HL-60/S4 treated with phorbol 12-myristate 13-acetate at 8.2 ng/mL for 4 days and 3 days (cell line): ENCODE measurements at regions not wholly inside any gene's neighbourhood (a gene's known extent, or its start where the extent isn't known, plus 50 kb on each side); places are given as distances from the start of the nearest gene placed in this dataset.

Experiments
- in situ Hi-C: fragments of 300-500 bp; cut with MboI; formaldehyde crosslinking; loops from 2 replicates; pipeline ENCODE4 v1.15.0; 2022; ENCODE audit warnings: low sequenced_read_pairs

- in situ Hi-C loops, result loop anchor here (25.0 kb wide), 1 partner anchor 250 kb away; no protein-coding TSS in a partner anchor
Observed at GRCh38 chr2:71787476-71788185, 334.3 kb downstream of the DYSF start.

GRCh38 chr2:71787108-71787415, 333.7 kb downstream of the DYSF start:
- in situ Hi-C loops, result loop anchor here (25.0 kb wide), 1 partner anchor 250 kb away; no protein-coding TSS in a partner anchor

DNA sequence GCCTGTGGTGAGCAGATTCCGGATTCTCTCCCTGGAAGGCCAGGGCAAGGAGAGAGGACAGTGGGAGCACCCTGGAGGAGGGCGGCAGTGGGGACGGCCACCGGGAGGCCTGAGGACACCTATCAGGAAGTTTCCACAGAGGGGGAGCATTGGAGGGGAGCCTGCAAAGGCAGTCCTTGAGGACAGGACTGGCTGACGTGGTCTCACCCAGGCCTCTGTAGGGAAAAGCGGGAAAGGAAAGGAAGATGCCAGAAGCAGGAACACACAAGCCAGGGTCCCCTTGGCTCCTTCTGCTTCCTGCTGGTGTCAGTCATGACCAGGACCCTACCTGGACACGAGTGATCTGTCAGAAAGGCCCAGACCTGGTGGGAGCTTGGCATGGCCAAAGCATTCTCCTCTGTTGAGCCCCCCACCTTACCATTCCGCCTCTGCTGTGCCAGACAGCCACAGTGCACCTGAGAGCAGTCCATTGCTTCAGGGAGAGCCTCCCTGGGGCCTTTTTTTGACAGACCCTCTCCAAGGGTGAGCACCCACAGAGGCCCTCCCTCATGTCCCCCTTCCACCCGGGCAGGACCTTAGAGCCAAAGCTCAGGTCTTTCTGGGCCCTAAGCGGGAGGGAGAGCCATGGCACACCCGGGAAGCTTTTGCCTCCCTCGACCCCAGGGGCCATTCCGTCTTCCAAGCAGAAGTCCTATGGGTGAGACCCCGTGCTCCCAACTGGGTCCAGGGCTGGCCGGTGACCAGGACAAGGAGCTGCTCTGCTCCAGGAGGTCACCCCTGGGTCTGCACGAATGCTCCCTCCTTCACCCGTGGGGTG, 333.1 kb downstream of the DYSF start:
- in situ Hi-C loops, result loop anchor here (25.0 kb wide), 1 partner anchor 249 kb away; no protein-coding TSS in a partner anchor

DNA sequence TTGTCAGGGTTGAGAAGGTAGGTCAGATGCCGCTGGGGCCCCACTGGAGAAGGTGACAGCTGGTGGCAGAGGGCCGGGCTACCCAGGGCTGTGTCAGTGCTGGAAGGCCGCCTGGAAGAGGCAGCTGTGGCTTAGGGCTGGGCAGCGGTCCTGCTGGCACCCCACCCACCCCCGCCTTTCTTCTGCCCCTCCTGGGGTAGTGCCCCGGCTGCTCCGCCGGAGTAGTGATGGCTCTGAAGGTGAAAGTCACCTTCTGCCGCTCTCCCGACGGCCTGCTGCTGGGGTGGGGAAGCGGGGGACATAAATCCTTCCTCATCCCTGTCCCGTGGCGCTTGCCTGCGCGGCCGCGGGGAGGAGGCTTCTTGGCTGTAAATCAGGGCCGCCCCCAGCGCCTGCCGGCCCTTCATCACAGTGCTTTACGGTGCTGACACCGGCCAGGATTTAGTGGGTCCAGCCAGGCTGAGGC, 332.2 kb downstream of the DYSF start:
- in situ Hi-C loops, result loop anchor here (25.0 kb wide), 1 partner anchor 248 kb away; no protein-coding TSS in a partner anchor

- in situ Hi-C loops, result loop anchor here (25.0 kb wide), 1 partner anchor 248 kb away; no protein-coding TSS in a partner anchor
Observed at GRCh38 chr2:71784734-71785511, 331.6 kb downstream of the DYSF start.

GRCh38 chr2:71783815-71784214, 330.5 kb downstream of the DYSF start:
- in situ Hi-C loops, result loop anchor here (25.0 kb wide), 1 partner anchor 247 kb away; no protein-coding TSS in a partner anchor

- in situ Hi-C loops, result loop anchor here (25.0 kb wide), 1 partner anchor 246 kb away; no protein-coding TSS in a partner anchor
Observed at GRCh38 chr2:71783215-71783614, 329.9 kb downstream of the DYSF start.

DNA sequence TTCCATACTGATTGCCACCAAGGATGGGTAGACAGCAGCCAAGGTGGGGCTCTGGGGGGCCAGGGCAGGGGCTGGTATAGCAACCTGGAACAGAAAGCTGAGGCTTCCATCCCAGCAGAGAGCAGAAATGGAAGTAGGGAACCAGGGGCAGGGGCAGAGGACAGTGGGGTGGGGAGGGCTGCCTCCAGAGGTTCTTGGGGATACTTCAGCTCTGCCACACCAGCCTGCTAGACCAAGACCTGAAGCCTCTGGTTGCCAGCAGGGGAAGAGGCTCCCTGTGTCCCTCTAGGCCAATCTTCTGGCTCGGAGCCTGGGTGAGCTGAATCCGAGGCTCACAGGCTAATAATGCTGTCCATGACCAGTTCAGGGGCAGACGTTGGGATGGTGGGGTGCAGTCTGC, 329.0 kb downstream of the DYSF start:
- in situ Hi-C loops, result loop anchor here (25.0 kb wide), 1 partner anchor 245 kb away; no protein-coding TSS in a partner anchor

DNA sequence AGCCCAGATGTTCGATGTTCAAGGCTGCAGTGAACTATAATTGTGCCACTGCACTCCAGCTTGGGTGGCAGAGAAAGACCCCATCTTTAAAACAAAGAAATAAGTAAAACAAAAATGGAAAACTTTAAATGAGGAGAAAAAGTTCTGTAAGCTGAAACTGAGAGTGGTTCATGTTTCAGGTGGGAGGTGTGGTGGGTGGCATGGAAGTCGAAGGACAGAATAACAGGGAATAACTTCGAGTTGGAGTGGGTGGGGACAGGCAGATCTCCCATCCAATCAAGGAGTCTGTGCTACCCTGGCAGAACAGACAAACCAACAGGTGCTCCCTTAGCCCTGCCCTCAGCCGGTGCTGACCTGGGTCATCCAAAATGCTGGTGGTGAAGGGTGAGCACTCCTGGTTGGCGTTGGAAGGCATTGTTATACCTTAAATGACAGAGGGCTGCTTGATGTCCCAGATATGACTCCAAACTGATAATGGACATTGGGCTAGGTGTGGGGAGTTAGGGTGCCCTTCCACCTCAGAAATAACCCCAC, 328.4 kb downstream of the DYSF start:
- in situ Hi-C loops, result loop anchor here (25.0 kb wide), 1 partner anchor 244 kb away; no protein-coding TSS in a partner anchor

GRCh38 chr2:71780162-71780561, 326.8 kb downstream of the DYSF start:
- in situ Hi-C loops, result loop anchor here (25.0 kb wide), 1 partner anchor 243 kb away; no protein-coding TSS in a partner anchor

DNA sequence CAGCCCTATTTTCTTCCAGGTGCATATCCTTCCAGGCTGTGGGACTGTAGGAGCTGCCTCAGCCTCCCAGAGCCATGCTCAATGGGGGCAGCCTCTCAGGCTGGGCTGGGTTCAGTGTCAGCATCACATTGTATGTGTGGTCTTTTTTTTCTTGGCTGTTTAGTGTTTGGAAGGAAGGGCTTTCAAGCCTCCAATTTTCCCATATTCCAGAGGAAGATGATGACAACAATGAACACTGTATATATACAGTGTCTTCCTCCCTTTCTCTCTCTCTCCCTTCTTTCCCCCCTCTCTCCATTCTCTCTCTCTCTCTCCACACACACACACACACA, 326.4 kb downstream of the DYSF start:
- in situ Hi-C loops, result loop anchor here (25.0 kb wide), 1 partner anchor 242 kb away; no protein-coding TSS in a partner anchor

GRCh38 chr2:71778936-71779773, 325.8 kb downstream of the DYSF start:
- in situ Hi-C loops, result loop anchor here (25.0 kb wide), 1 partner anchor 242 kb away; no protein-coding TSS in a partner anchor

- in situ Hi-C loops, result loop anchor here (25.0 kb wide), 1 partner anchor 241 kb away; no protein-coding TSS in a partner anchor
Observed at GRCh38 chr2:71778514-71778913, 325.2 kb downstream of the DYSF start.

- in situ Hi-C loops, result loop anchor here (25.0 kb wide), 1 partner anchor 241 kb away; no protein-coding TSS in a partner anchor
Observed at GRCh38 chr2:71777946-71778345, 324.6 kb downstream of the DYSF start.

- in situ Hi-C loops, result loop anchor here (25.0 kb wide), 1 partner anchor 239 kb away; no protein-coding TSS in a partner anchor
Observed at GRCh38 chr2:71776227-71776626, 322.9 kb downstream of the DYSF start.

- in situ Hi-C loops, result no loop called here
Observed at GRCh38 chr2:71773218-71773617, 319.9 kb downstream of the DYSF start.

DNA sequence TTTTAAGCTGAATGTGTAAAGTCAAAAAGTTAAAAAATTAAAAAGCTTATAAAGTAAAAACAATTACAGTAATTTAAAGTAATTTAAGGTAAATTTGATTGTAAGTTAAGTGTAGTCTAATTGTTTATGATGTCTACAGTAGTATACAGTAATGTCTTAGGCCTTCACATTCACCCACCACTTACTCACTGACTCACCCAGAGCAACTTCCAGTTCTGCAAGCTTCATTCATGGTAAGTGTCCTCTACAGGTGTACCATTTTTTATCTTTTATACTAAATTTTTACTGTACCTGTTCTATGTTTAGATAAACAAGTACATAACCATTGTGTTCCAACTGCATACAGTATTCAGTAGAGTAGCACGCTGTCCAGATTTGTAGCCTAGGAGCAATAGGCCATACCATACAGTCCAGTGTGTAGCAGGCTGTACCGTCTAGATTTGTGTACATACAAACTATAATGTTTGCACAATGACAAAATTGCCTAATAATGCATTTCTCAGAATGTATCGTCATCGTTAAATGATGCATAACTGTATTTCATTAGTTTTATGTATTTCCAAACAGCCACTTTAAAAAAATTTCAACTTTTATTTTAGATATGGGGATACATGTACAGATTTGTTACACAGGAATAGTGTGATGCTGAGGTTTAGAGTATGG, 319.3 kb downstream of the DYSF start:
- in situ Hi-C loops, result no loop called here

DNA sequence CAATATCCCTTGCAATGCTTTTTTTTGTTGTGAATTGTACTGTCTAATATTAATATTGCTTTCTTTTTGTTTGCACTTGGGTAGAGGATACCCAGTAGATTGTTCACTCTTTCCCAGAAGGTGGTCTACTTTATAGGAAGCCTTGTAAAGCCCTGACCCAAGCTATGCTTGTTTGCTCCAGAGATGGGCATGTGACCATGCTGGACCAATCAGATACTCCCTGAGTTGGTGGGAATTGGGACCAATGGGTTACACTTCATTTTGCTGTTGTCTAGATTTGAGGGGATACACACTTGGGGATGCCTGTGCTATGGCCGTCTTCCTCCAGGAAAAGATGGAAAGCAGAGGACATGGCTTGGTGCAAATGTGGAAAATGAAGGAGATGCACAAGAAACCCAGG, 314.3 kb downstream of the DYSF start:
- in situ Hi-C loops, result no loop called here

- in situ Hi-C loops, result no loop called here
Observed at GRCh38 chr2:71759060-71759459, 305.7 kb downstream of the DYSF start.
